Occipital lobe (tissue), 1 donor: ENCODE measurements at regions not wholly inside any gene's neighbourhood (a gene's known extent, or its start where the extent isn't known, plus 50 kb on each side); places are given as distances from the start of the nearest gene placed in this dataset.
"Not testable (repeated sequence)": the region's sequence is repeated elsewhere in the genome, so short reads cannot be mapped to it uniquely, and the experiment has no call there.

Experiments
- DNase-seq: peaks from one replicate; lab custom pipeline; 2025; lab: John Stamatoyannopoulos, UW

GRCh38 chr16:26976873-26977272 is 89.9 kb upstream of the C16orf82 start:
- no peak for DNase-seq

DNA sequence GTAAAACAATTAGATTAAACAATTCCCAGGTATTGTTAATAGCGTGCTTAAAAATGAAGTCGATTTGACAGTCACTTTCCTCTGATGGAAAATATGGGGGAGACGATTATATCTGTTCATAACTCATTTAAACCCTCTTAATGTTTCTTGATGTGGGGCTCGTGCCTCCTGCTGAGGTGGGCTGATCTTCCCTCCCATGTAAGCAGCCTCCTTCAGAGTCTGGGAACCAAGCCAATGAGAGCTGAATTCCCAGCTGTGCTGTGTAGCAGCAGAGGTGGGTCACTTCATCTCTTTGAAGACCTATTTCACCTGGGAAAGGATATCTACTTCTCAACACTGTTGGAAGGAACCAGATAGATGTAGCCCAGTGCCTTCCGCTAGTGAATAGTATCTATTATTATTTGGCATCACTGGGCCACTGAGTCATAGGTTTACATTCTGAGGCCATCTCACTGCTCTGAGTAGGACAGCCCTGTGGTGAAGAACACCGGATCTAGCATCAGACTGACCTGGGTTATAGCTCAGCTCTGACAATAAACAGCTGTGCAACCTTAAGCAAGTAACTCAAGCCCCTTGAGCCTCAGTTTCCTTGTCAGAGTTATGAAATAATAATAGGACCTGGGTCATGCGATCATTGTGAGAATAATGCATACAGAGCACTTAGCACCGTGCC is 85.3 kb upstream of the C16orf82 start:
- DNase-seq: no peak

GRCh38 chr16:26982422-26982821 is 84.3 kb upstream of the C16orf82 start:
- DNase-seq: no peak

DNA sequence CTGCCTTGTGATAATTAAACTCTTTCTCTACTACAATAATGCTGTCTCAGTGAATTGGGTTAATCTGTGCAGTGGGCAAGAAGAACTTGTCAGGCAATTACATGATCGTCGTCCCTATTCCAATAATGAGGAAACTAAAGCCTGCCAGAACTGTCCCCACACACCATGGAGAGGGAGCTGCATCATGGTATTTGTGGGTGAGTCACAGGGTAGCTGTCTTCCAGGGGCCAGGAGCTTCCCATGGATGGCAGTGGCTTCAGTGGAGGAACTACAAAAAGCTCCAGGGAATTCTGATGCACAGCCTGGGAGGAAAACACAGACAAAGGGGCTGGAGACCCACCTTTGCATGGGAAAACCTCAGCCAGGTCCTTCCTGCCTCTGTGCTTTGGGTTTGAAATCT is 83.3 kb upstream of the C16orf82 start:
- DNase-seq: no peak

DNA sequence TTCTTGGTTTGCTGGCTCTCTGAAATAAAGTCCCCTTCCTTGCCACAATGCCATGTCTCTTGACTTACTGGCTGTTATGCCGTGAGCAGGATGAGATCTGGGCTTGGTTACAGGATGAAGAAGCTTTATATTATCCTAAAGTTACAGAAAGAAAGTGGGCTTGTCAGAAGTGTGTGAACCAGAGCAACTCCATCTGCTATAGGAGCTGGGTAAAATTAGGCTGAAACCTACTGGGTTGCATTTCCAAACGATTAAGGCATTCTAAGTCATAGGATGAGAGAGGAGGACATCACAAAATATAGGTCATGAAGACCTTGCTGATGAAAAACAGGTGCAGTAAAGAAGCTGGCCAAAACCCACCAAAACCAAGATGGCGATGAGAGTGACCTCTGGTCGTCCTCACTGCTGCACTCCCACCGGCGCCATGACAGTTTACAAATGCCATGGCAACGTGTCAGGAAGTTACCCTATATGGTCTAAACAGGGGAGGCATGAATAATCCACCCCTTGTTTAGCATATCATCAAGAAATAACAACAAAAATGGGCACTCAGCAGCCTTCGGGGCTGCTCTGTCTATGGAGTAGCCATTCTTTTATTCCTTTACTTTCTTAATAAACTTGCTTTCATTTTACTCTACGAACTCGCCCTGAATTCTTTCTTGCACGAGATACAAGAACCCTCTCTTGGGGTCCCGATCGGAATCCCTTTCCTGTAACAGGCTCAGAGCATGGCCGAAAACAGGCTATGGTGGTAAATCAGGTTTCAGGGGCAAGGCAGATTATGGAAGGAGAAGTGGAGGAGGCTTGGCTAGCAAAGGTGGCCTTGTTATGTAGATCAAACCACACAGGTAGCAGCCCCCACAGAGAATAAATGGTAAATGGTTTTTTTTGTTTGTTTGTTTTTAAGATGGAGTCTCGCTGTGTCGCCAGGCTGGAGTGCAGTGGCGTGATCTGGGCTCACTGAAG is 81.3 kb upstream of the C16orf82 start:
- DNase-seq: no peak

- DNase-seq: no peak
Observed at GRCh38 chr16:26987597-26988010, 79.1 kb upstream of the C16orf82 start.

GRCh38 chr16:26988186-26988585 is 78.5 kb upstream of the C16orf82 start:
- no peak for DNase-seq

DNA sequence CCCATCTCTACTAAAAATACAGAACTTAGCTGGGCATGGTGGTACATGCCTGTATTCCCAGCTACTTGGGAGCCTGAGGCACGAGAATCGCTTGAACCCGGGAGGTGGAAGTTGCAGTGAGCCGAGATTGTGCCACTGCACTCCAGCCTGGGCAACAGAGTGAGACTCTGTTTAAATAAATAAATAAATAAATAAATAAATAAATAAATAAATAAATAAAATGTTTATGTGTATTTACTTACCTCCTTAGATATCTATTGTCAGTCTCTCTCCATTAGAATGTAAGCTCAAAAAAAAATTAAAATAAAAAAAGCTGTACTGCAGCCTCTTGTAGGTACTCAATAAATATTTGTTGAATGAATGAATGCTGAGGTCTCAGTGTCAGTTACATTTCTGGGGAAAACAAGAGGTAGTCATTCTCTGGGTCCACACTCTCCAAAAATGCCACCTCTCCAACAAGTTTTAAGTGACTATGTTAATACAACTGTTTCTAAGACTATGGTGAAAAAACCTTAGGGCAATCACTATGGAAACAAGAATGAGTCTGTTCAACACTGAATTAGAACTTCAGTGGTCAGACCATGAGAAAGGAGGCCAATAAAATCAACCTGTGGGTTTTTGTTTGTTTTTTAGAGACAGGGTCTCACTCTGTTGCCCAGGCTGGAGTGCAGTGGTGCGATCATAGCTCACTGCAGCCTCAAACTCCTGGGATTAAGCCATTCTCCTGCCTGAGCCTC is 76.2 kb upstream of the C16orf82 start:
- DNase-seq: not testable (repeated sequence)

GRCh38 chr16:26992666-26993349 is 73.9 kb upstream of the C16orf82 start:
- DNase-seq: no peak

DNA sequence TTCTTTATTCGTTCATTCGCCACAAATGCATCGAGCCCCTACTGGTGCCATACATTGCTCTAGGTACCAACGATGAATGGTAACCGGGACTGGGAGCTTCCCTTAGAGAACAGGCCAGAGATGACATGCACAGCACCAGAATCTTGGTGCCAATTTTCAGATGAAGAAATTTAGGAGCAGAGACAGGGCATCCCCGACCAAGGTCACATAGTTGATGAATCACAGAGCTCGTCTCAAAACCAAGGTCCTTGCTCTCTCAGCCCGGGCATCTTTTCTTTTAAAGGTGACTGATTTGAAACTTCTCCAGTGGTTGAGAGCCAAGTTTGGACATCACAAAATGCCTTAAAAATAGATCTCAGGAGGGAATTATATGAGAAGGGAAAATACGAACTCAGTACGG is 73.2 kb upstream of the C16orf82 start:
- DNase-seq: no peak

- DNase-seq: no peak
Observed at GRCh38 chr16:26993963-26994362, 72.8 kb upstream of the C16orf82 start.

DNA sequence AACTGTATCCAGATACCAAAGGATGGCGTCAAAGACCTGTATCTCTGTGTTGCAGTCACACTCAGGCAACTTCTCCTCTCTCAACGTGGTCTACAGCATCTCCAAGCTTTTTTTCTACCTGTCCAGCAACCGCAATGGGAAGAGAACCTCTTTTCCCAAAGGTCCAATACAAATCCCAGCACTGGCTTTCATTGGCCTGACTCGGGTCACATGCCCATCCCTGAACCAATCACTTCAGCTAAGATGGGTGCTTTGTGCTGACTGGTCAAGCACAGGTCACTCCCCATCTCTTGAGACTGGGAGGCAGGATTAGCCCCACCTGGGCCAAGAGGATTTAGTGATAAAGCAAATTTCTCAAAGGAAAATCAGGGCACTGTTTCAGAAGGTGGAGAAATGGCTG is 71.2 kb upstream of the C16orf82 start:
- no peak for DNase-seq

GRCh38 chr16:27005386-27005785 is 61.3 kb upstream of the C16orf82 start:
- DNase-seq: no peak
